ENCODE measurements at regions not wholly inside any gene's neighbourhood (a gene's known extent, or its start where the extent isn't known, plus 50 kb on each side); places are given as distances from the start of the nearest gene placed in this dataset.

- TF ChIP-seq CTCF (IDR thresholded peaks at IDR 0.05) (no peak), USF2 (IDR thresholded peaks at IDR 0.05; ENCODE audit: borderline replicate concordance, low read depth, low read length) (no peak), TAF1 (IDR thresholded peaks at IDR 0.05; ENCODE audit: borderline replicate concordance, low read depth, low read length) (no peak), JUND (IDR thresholded peaks at IDR 0.05) (no peak), YY1 (IDR thresholded peaks at IDR 0.05; ENCODE audit: low read depth) (no peak), GABPA (IDR thresholded peaks at IDR 0.05; ENCODE audit: low read depth) (no peak), TCF12 (IDR thresholded peaks at IDR 0.05) (no peak)
Measured at GRCh38 chr10:110432814-110433565, 64.7 kb upstream of the DUSP5 start.
